ENCODE measurements at regions not wholly inside any gene's neighbourhood (a gene's known extent, or its start where the extent isn't known, plus 50 kb on each side); places are given as distances from the start of the nearest gene placed in this dataset.
"Not testable (repeated sequence)": the region's sequence is repeated elsewhere in the genome, so short reads cannot be mapped to it uniquely, and the experiment has no call there.

GRCh38 chrX:97882306-97882705, 998.6 kb downstream of the RPA4 start:
- in situ Hi-C loops (cut with HindIII; ENCODE audit: low pct_ligation_motif_present, low sequenced_read_pairs), result no loop called here
- DNase-seq, result no peak
- Histone ChIP-seq H3K36me3 (replicated peaks) (no peaks in the 10 kb centered on the region), H3K27me3 (replicated peaks) (no peaks in the 10 kb centered on the region), H3K27ac (no peak overlapping the region), H3K4me3 (ENCODE audit: low read depth, low read length) (no peak overlapping the region)
- TF ChIP-seq CTCF (IDR thresholded peaks at IDR 0.05; ENCODE audit: low read depth, low read length, missing control alignments), result no peak

- Histone ChIP-seq H3K4me3 (ENCODE audit: low read depth, low read length) (no peak overlapping the region), H3K27me3 (replicated peaks) (no peaks in the 10 kb centered on the region), H3K27ac (no peak overlapping the region), H3K36me3 (replicated peaks) (no peaks in the 10 kb centered on the region)
- no peak for DNase-seq
- in situ Hi-C loops (cut with HindIII; ENCODE audit: low pct_ligation_motif_present, low sequenced_read_pairs), result no loop called here
- no peak for TF ChIP-seq CTCF (IDR thresholded peaks at IDR 0.05; ENCODE audit: low read depth, low read length, missing control alignments)
These were observed 1012.0 kb downstream of the RPA4 start for GRCh38 chrX:97895751-97896150.

GRCh38 chrX:97897998-97898397, 1014.3 kb downstream of the RPA4 start:
- TF ChIP-seq CTCF (IDR thresholded peaks at IDR 0.05; ENCODE audit: low read depth, low read length, missing control alignments), result no peak
- in situ Hi-C loops (cut with HindIII; ENCODE audit: low pct_ligation_motif_present, low sequenced_read_pairs), result no loop called here
- no peak overlapping the region for H3K27ac ChIP-seq
- H3K4me3 ChIP-seq (ENCODE audit: low read depth, low read length), result no peak overlapping the region
- H3K36me3 ChIP-seq (replicated peaks), result no peaks in the 10 kb centered on the region
- H3K27me3 ChIP-seq (replicated peaks), result no peaks in the 10 kb centered on the region
- DNase-seq, result no peak

- Histone ChIP-seq H3K4me3 (ENCODE audit: low read depth, low read length) (no peak overlapping the region), H3K27me3 (replicated peaks) (no peaks in the 10 kb centered on the region), H3K36me3 (replicated peaks) (no peaks in the 10 kb centered on the region), H3K27ac (no peak overlapping the region)
- TF ChIP-seq CTCF (IDR thresholded peaks at IDR 0.05; ENCODE audit: low read depth, low read length, missing control alignments), result no peak
- in situ Hi-C loops (cut with HindIII; ENCODE audit: low pct_ligation_motif_present, low sequenced_read_pairs), result no loop called here
- no peak for DNase-seq
These were observed 1015.1 kb downstream of the RPA4 start for GRCh38 chrX:97898798-97899197.

GRCh38 chrX:97907791-97908190, 1024.1 kb downstream of the RPA4 start:
- in situ Hi-C loops (cut with HindIII; ENCODE audit: low pct_ligation_motif_present, low sequenced_read_pairs), result no loop called here
- Histone ChIP-seq H3K27me3 (replicated peaks) (no peaks in the 10 kb centered on the region), H3K36me3 (replicated peaks) (no peaks in the 10 kb centered on the region), H3K4me3 (ENCODE audit: low read depth, low read length) (no peak overlapping the region), H3K27ac (no peak overlapping the region)
- DNase-seq, result no peak
- no peak for TF ChIP-seq CTCF (IDR thresholded peaks at IDR 0.05; ENCODE audit: low read depth, low read length, missing control alignments)

GRCh38 chrX:97909245-97909644, 1025.5 kb downstream of the RPA4 start:
- in situ Hi-C loops (cut with HindIII; ENCODE audit: low pct_ligation_motif_present, low sequenced_read_pairs), result no loop called here
- H3K27me3 ChIP-seq (replicated peaks), result no peaks in the 10 kb centered on the region

GRCh38 chrX:97915390-97915789, 1031.7 kb downstream of the RPA4 start:
- DNase-seq; H3K27ac ChIP-seq; in situ Hi-C loops (cut with HindIII; ENCODE audit: low pct_ligation_motif_present, low sequenced_read_pairs); H3K27me3 ChIP-seq (replicated peaks); H3K36me3 ChIP-seq (replicated peaks); H3K4me3 ChIP-seq (ENCODE audit: low read depth, low read length): not testable (repeated sequence)

More at GRCh38 chrX:97909245-97909644, 1025.5 kb downstream of the RPA4 start:
- Histone ChIP-seq H3K27ac (no peak overlapping the region), H3K4me3 (ENCODE audit: low read depth, low read length) (no peak overlapping the region), H3K36me3 (replicated peaks) (no peaks in the 10 kb centered on the region)
- DNase-seq, result no peak
- TF ChIP-seq CTCF (IDR thresholded peaks at IDR 0.05; ENCODE audit: low read depth, low read length, missing control alignments), result no peak

GRCh38 chrX:97921223-97921622, 1037.5 kb downstream of the RPA4 start:
- in situ Hi-C loops (cut with HindIII; ENCODE audit: low pct_ligation_motif_present, low sequenced_read_pairs); DNase-seq; H3K4me3 ChIP-seq (ENCODE audit: low read depth, low read length); H3K27me3 ChIP-seq (replicated peaks); H3K27ac ChIP-seq; H3K36me3 ChIP-seq (replicated peaks): not testable (repeated sequence)

Data from brain microvascular endothelial cell (primary cell).